Epithelial cell of esophagus (primary cell): ENCODE measurements at regions not wholly inside any gene's neighbourhood (a gene's known extent, or its start where the extent isn't known, plus 50 kb on each side); places are given as distances from the start of the nearest gene placed in this dataset.

Experiments
- DNase-seq: peaks from one replicate; pipeline ENCODE4 v3.0.0; 2010; ENCODE audit warnings: low read depth
- H3K4me3 ChIP-seq: 2 replicates; pipeline ENCODE4 v1.5.1; 2011; ENCODE audit warnings: mild to moderate bottlenecking, low read length, control low read depth
- CTCF ChIP-seq: IDR thresholded peaks from 2 replicates; pipeline ENCODE4 v1.5.1; 2011; ENCODE audit warnings: low read depth, mild to moderate bottlenecking, low read length, control low read depth, inconsistent platforms; ENCODE audit not compliant: insufficient read depth; ENCODE audit errors: missing control alignments

- no peak overlapping the region for H3K4me3 ChIP-seq
- no peak for TF ChIP-seq CTCF
- peak; percentile 32 for DNase-seq
Observed at GRCh38 chr4:34198966-34199365, 2045.3 kb downstream of the ARAP2 start.

GRCh38 chr4:34200535-34200934, 2043.8 kb downstream of the ARAP2 start:
- no peak for TF ChIP-seq CTCF
- no peak overlapping the region for H3K4me3 ChIP-seq
- DNase-seq = no peak

- no peak for TF ChIP-seq CTCF
- H3K4me3 ChIP-seq = no peak overlapping the region
- DNase-seq = peak; percentile 56
Observed at GRCh38 chr4:34202154-34202553, 2042.2 kb downstream of the ARAP2 start.

GRCh38 chr4:34220601-34221000, 2023.7 kb downstream of the ARAP2 start:
- DNase-seq = no peak
- TF ChIP-seq CTCF = no peak
- H3K4me3 ChIP-seq = no peak overlapping the region

GRCh38 chr4:34221986-34222385, 2022.3 kb downstream of the ARAP2 start:
- TF ChIP-seq CTCF = no peak
- DNase-seq = no peak
- H3K4me3 ChIP-seq = no peak overlapping the region

GRCh38 chr4:34236118-34236517, 2008.2 kb downstream of the ARAP2 start:
- DNase-seq = peak; percentile 1
- no peak overlapping the region for H3K4me3 ChIP-seq
- no peak for TF ChIP-seq CTCF

GRCh38 chr4:34245276-34245675, 1999.0 kb downstream of the ARAP2 start:
- TF ChIP-seq CTCF = no peak
- no peak overlapping the region for H3K4me3 ChIP-seq
- DNase-seq = no peak
